HS-5 (cell line): ENCODE measurements at regions not wholly inside any gene's neighbourhood (a gene's known extent, or its start where the extent isn't known, plus 50 kb on each side); places are given as distances from the start of the nearest gene placed in this dataset.
A peak's percentile ranks its signal among the peaks of the same experiment; 100 is the strongest.
"Not testable (repeated sequence)": the region's sequence is repeated elsewhere in the genome, so short reads cannot be mapped to it uniquely, and the experiment has no call there.

ENCODE experiments used
- DNase-seq: peaks from one replicate; pipeline ENCODE4 v3.0.0-alpha.2; 2012; ENCODE audit warnings: low read depth

DNA sequence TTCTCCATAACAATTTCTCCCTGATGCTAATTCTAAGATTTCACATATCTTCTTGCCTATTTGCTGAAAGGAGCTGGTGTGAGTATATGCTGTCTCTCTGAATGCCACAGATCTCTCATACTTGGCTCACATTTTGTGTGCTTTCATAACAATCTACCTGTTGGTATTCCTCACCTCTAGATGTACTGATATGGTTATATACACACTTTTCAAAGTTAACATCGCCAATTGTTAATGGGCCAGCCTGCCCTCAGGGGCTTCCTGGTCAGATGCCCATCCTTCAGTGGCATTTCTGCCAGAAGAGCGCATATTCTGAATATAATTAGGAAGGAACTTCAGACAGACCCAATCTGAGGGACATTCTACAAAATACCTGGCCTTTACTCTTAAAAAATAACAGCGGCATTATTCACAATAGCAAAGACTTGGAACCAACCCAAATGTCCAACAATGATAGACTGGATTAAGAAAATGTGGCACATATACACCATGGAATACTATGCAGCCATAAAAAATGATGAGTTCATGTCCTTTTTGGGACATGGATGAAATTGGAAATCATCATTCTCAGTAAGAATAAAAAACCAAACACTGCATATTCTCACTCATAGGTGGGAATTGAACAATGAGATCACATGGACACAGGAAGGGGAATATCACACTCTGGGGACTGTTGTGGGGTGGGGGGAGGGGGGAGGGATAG is 123.9 kb upstream of the FAT1 start:
- not testable (repeated sequence) for DNase-seq

DNA sequence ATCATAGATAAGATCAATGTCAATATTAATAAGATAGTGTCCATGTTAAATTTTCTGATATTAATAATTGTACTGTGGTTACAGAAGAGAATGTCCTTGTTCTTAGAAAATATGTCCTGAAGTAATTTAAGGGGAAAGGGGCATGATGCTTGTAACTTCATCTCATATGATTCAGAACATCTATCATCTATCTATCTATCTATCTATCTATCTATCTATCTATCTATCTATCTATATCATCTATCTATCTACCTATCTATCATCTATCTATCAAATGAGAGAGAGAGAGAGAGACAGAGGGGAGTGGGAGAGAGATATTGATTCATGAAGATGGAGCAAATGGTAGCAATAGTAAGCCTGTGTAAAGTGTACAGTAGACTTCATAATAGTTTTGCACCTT is 124.8 kb upstream of the FAT1 start:
- DNase-seq: no peak

DNA sequence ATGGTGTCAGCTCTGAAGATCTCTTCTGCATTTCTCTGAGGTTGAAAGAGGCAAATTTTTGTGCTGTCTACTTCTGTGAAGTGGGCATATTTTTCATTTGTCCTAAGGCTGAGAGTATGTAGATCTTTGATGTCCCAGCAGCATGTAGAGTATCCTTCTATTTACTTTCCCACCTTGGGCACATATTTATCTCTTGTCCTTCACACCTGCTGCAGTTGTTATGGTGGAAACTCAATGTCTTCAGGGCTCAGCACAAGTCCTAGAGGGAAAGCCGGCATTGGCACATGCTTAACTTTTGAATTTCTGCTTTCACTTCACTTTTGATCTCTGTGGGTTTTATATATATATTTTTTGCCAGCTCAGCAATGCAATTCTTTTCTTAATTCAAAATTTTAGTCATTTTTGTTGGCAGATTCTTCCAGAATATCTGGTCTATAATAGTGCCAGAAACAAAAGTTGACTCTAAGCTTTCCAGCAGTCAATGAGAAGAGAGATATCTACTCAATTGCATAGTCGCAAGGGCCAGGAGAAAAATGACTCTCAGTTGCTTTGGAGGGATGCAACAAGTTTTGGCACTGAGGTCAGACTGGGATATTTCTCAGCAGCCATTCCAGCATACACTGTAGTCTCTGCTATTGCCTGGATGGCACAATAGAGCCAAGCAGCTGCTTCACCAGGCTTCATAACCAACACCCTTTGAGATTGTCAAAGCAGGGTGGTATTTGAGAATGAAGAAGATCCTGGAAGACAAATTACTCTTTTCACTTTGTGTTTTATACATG is 127.8 kb upstream of the FAT1 start:
- DNase-seq: no peak

DNA sequence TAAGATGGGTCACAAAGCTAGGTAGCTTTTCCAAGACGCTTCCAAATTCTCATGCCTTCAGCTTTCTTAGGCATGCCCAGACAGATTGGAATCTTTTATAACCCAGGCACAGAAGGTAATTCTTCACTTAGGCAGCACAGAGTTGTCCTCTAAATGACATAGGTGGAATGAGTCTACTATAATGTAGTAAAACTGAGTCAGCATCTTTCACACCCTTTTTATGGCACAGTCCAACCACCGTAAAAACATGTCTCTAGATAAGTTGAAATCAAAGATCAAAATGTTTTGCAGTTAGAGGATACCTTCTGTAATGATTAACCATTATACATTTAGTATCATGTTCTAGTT is 128.4 kb upstream of the FAT1 start:
- DNase-seq: no peak

DNA sequence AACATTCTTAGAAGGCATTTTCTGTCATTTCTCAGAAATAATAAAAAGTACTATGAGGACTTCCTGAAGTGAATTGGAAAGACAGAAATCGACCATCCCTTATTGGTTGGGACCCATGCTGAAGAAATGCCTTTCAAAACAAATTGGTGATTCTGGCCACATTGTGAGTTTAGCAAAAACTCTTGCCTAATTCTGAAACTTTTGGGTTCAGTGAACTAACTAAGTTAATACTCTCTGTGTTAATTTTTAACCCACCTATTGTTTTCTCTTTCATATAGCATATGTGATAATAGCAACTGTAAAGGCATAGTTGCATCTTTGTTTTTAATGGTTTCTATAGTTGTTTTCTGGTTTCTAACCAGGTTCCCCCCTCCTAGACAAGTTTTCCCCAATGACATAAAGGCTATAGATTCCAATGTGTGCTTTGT is 129.3 kb upstream of the FAT1 start:
- no peak for DNase-seq

DNA sequence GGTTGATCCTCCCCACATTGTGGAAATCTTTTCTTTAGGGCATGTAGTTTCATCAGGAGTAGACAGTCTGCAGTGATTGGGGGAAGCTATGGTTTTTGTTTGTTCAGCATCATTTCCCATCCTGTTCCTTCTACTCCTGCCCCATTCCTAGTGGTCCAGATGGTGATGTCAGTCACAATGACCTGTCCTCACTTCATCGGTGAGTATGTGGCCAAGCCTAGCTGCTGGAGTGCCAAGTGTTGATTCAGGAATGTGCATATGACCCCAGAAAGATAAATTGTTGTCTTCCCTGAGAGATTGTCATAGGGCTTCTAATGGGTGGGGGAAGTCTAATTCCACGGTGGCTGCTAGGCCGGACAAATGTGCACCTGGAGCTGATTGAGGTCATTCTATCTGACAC is 130.6 kb upstream of the FAT1 start:
- no peak for DNase-seq

DNA sequence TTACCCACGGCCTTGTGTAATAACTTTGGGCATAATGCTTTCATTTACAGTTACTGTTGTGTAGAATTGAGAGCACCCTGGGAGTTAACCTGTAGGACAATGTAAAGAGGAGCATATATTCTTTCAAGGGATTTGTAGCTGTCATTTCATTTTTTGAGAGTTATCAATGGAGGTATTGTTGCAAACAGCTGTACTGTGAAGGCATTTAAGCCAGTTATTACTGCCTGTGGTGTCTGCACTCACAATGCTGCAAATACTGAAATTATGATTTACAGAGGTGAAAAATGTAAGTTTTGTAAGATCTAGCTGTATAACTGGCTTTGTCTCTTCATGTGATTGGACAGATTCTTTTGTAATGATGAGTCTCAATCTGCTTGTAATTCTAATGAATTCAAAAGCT is 131.5 kb upstream of the FAT1 start:
- no peak for DNase-seq

DNA sequence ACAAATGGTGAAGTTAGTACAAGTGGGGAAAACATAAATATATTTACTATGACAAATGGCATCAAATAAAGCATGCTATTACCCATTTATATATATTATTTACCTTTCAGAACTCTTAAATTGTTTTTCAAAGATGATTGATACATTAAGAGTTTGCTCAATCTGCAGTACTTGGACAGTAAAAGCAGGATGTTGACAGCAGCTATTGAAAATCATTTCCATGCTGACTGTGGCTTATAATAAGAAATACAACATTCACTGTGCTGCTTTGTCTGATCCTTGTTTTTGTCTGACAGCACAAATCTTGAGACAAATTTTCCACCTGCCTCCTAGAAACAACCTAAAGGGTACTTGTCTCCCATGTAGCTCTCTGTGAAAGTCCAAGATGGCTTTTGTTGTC is 134.1 kb upstream of the FAT1 start:
- no peak for DNase-seq

DNA sequence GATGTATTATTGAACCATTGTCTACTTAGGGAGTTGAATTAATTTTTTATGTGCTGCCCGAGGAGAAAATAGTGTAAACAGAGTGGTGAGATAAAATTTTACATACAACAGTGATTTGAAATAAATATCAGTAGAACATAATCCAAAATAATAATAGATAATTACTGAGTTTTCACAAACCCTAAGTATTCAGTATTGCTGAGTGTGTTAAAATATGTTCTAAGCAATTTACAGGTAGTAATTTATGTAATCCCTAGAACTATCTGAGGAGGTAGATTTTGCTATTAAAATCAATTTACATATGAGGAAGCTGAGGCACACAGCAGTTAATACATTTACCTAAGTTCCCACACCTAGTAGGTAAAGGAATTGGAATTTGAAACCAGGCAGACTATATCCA is 134.7 kb upstream of the FAT1 start:
- no peak for DNase-seq

DNA sequence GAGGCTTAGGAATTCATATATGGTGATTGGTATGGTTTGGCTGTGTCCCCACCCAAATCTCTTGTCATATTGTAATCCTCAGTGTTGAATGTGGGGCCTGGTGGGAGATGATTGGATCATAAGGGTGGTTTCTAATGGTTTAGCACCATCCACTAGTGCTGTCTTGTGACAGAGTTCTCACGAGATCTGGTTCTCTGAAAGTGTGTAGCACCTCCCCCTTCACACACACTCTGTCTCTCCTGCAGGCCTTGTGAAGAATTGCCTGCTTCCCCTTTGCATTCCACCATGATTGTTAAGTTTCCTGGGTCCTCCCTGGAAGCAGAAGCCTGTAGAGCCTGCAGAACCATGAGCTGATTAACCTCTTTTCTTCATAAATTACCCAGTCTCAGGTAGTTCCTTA is 135.8 kb upstream of the FAT1 start:
- no peak for DNase-seq

DNA sequence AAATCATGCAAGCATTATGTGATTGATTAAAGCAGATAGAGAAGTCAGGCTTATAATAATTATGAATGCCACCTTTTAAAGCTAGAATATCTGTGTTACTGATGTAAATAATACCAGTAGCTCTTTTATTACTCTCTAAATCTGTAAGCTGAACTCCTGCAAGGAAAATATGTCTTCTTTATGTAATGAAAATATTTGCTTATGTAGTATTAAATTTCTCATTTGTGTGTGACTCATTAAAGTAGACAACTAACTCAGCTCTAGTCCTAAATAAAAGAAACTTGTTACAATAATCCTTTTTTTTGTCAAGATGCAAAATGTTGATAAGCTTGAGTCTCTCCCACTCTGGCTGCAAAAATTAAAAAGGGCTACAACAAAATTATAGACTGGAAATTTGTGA is 137.7 kb upstream of the FAT1 start:
- DNase-seq: no peak

DNA sequence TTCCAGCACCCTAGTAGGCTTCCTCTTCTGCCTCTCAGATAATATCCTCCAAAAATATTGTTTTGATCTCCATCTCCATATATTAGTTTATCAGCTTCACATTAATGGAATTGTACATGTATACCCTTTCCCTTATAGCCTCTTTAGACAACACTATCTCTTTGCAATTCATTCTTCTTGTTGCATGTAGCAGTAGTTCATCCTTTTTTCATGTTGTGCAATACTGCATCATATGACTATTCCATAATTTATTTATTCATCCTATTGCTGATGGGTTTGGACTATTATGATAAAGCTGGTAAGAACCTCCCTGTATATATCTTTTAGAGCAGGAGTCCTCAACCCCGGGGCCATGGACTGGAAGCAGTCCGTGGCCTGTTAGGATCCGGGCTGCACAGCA is 148.2 kb upstream of the FAT1 start:
- no peak for DNase-seq

DNA sequence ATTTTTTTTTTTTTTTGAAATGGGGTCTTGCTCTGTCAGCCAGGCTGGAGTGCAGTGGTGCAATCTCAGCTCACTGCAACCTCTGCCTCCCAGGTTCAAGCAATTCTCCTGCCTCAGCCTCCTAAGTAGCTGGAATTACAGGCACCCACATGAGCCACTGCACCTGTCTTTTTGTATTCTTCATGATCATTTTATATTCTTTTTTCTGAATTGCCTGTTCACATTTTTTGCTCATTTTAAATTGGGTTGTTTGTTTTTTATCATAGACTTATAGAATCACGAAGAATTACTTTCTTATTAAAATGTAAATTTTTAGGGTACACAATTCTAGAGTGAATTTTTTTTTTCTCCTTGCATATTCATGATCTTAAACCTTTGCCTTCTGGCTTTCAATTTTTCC is 149.4 kb upstream of the FAT1 start:
- not testable (repeated sequence) for DNase-seq

DNA sequence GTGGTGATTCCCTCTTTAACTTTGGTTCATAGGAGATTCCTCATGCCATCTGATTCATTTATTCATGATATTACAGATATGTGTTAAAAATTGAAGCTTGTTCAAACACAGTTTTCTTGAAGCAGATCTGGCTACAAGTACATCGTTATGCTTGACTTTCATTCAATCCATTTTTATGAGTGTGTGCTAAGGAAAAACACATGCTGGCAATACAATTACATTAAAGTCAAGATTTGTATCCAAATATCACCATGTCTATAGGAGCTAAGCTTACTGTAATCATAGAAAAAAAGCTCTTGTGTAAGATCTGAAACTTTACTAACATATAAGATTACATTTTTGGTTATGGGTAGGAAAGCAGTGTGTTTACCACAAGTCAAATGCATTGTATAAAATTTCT is 151.8 kb upstream of the FAT1 start:
- no peak for DNase-seq

DNA sequence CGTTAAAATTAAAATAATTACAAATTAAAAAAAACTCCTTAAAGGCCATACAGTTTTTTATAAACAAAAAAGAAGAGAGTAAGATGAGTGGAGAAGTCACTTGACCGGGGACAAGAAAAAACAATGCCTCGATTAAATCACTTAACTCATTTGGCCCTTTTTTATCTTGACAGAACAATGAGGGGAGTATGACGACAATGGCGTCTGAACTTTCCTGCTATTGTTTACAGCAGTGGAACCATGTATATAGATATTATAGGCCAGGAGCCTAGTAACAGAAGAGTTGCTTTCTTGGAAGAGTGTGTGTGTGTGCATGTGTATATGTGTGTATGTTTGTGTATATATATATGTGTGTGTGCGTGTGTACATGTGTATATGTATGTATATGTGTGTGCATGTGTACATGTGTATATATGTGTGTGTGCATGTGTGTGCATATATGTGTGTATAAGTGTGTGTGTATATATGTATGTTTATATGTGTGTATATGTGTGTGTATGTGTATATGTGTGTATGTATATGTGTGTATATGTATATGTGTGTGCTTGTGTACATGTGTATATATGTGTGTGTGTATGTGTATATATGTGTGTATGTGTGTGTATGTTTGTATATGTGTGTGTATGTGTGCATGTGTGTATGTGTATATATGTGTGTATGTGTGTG is 153.4 kb upstream of the FAT1 start:
- DNase-seq: no peak

DNA sequence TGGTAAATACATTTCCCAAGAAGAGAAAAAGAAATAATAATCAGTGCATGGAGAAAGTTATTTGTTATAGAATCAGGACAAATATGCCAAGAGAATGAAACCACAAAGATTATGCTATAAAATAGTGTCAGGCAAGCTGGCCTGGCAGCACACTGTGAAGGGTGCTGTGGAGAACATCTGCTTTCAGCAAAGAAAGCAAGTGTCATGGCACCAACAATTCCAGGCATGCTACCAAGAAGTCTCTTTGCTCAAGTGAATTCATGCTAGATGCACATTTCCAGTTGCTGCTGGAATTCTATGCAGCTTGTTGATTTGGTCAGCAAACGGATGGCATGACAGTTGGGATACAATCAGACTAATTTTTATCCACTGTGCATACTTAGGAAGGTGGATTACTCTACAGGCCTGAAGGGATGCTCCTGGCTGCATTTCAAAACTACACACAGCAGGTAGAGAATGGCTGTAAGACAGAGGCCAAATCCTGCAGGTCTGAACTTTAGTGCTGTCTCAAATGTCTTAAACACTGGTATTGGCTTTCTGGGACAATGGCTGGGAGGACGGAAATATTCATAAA is 154.6 kb upstream of the FAT1 start:
- DNase-seq: no peak

DNA sequence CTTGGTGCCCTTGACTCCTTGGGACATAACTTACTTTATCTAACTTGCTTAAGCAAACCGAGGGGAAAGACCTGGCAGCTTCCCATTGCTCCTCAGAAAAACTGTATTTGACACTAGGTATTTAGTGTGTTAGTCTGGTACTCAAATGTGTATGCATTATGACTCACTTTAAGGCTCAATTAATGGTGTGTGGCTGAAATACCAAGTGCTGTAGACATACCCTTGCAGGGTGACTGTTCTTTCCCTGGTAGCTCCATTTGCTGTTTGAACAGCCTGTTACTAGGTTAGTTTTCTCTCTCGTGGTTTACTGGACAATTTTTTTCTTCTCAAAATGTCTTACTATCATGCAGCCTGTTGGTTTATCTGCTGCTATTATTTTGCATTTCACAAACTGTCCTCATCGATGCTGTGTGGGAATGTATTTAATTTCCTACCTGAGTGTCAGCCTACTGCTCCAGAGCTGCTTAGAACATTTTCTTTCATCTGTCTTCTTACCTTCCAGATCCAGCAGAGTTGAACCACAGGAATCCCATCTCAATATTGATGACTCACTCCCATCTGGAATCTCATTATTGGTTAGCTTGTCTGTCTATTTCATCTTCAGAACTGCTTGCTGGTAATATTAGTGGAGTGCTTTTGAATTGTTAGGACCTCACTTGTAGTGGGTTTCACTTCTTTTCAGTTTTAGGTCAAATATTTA is 158.0 kb upstream of the FAT1 start:
- peak; percentile 25 for DNase-seq

DNA sequence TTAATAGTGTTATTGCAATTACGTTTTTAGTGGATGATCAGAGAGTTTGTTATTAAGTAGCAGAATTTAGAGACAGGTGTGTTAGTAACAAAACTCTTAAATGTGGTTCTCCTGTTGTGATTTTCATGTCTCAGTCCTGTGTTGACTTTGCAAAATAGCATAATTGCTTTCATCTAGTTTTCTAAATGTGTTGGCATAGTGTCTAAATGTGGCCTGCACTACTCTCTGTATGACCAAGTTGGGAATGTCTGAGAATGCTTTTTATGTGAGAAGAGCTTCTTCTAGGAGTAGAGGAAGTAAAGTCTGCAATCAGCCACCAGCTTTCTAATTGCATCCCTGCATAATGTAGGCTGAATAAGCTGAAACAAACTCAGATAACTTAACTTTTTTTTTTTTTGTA is 158.6 kb upstream of the FAT1 start:
- DNase-seq: no peak

DNA sequence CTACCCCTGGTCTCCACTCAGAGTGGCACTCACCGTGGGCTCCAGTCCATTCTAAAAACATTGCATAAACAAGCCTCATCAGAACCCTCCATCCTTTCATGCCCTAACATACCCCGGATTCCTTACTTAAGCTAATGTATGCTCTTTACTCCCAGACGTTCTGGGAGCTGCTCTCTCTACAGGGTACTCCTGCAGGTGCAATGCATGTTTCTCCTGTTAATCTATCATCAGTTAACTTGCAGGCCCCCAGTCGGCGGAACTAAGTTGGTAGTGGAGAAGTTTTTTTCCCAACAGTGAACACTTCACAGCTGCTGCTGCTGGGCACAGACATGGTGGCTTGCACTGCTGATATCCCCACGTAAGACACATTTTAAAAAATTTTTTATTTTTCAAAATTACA is 161.6 kb upstream of the FAT1 start:
- DNase-seq: no peak

DNA sequence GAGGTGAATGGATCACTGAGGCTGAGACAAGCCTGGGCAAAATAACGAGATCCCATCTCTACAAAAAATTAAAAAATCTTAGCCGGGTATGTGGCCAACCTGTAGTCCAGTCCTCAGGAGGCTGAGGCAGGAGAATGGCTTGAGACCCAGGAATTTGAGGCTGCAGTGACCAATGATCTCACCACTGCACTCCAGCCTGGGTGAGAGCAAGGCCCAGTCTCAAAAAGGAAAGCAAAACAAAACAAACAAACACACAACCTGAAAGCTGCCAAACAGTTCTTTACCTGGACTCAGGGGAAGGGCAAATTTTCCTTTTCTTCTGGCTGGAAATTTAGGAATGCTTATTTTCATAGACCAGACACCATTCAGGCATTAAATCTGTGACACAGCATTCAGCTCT is 163.1 kb upstream of the FAT1 start:
- no peak for DNase-seq

DNA sequence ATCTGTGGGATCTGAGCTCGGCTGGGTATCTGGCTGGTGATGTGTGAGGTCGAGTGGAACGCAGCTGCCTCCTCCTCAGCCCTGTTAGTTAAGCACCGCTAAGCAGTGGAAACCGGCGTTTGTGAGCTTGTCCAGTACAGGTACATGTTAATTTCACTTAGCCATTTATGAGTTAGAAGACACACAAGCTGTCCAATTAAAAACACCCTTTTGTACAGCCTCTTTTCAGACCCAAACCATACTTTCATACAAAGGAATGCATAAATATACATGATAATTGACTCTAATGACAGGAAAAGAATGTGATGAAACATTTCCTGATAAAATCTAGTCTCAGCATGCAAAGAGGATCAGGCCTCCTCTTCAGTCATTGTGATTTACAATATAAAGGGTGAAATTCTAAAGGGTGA is 163.6 kb upstream of the FAT1 start:
- no peak for DNase-seq

DNA sequence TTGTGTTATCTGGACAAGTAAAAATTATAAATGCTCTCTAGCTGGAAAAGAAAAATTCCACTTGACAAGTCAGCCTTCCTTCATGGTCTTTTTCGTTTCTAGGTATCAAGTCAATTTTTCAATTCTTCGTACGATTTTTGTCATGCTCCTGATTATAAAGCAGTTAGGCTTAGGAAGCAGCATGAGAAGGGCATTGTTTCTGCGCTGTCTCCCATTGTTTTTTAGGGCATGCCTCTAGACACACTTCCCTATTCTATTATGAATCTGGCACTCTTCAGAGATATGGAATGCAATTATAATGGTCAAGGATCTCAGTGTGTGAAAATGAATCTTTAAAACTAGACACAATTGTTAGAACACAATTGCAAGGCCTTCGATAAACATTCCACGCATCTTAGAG is 164.1 kb upstream of the FAT1 start:
- no peak for DNase-seq
